K562 (cell line): ENCODE measurements at regions not wholly inside any gene's neighbourhood (a gene's known extent, or its start where the extent isn't known, plus 50 kb on each side); places are given as distances from the start of the nearest gene placed in this dataset.

ENCODE experiments used
- ATAC-seq: fragments of 200-7000 bp; cut with Tn5 transposase; 3 replicates; pipeline ENCODE4 v1.9.1; 2020; ENCODE audit warnings: moderate library complexity
- BruUV-seq: library from RNA; stranded (reverse); fragments of 400-500 nt; replicated peaks from 2 replicates; lab custom pipeline; 2021; lab: Mats Ljungman, UMichigan
- CTCF ChIA-PET: fragments of 300-600 bp; formaldehyde crosslinking; extraction: SDS; loops from one replicate; lab custom pipeline; 2021; ENCODE audit warnings: low intra/inter-chr PET ratio; lab: Yijun Ruan, JAX
- POLR2A ChIA-PET: fragments of 300-600, 350-650 bp; sonication (Branson Sonifier 250); formaldehyde crosslinking; extraction: SDS; loops from one replicate; lab custom pipeline; 2021; ENCODE audit warnings: antibody characterized with exemption, inconsistent platforms; lab: Yijun Ruan, JAX
- DNase-seq, 4 experiments: peaks; one replicate each; pipeline versions ENCODE4 v3.0.0 to v3.0.0-alpha.2; 2011 to 2018; ENCODE audit warnings: low spot score in 3 of 4, mixed read lengths in 3 of 4; ENCODE audit errors: extremely low read depth in 1 of 4
- FAIRE-seq: peaks from 2 replicates; lab custom pipeline; 2011; peaks lifted over from hg19 to GRCh38; lab: Jason Lieb, UNC
- H2AFZ ChIP-seq: 2 replicates; pipeline ENCODE4 v1.6.0; 2011; ENCODE audit warnings: low read depth, low read length, control low read depth, inconsistent platforms
- H3K27ac ChIP-seq: fragments of 200-600 bp; 3 replicates; pipeline ENCODE4 v1.8.0; 2011; ENCODE audit warnings: low read depth, mild to moderate bottlenecking, control low read depth, inconsistent platforms, low read length, moderate library complexity, mixed read lengths; ENCODE audit errors: extremely low read depth
- H3K27me3 ChIP-seq, 2 experiments: fragments of 300-600 bp in 1 of 2; 2 replicates in 1 of 2; 3 replicates in 1 of 2; pipeline versions ENCODE4 v1.6.0 to v1.8.0; 2011; ENCODE audit warnings: inconsistent platforms in 2 of 2, low read length in 2 of 2, mild to moderate bottlenecking in 1 of 2, mixed read lengths in 1 of 2, moderate library complexity in 1 of 2; ENCODE audit not compliant: control insufficient read depth in 2 of 2, insufficient read depth in 2 of 2
- H3K36me3 ChIP-seq: fragments of 300-600 bp; 3 replicates; pipeline ENCODE4 v1.8.0; 2011; ENCODE audit warnings: mild to moderate bottlenecking, low read length, inconsistent platforms; ENCODE audit not compliant: control insufficient read depth, insufficient read depth
- H3K4me1 ChIP-seq, 2 experiments: fragments of 200-600 bp in 1 of 2; replicated peaks in 1 of 2; 2 replicates in 1 of 2; 3 replicates in 1 of 2; pipeline versions ENCODE4 v1.5.1 to v1.8.0; 2011; ENCODE audit warnings: inconsistent platforms in 2 of 2, low read length in 2 of 2, mild to moderate bottlenecking in 1 of 2, mixed read lengths in 1 of 2, moderate library complexity in 1 of 2; ENCODE audit not compliant: control insufficient read depth in 2 of 2, insufficient read depth in 2 of 2
- H3K4me2 ChIP-seq: 2 replicates; pipeline ENCODE4 v1.6.1; 2011; ENCODE audit warnings: low read length, control low read depth, inconsistent platforms, mixed read lengths; ENCODE audit not compliant: insufficient read depth
- H3K4me3 ChIP-seq: fragments of 200-600 bp; sonication (generic), shearing (Covaris generic); 2 replicates; pipeline ENCODE4 v1.5.1; 2016; ENCODE audit warnings: control low read depth, inconsistent platforms
- H3K79me2 ChIP-seq: fragments of 200-600 bp; 3 replicates; pipeline ENCODE4 v1.8.0; 2011; ENCODE audit warnings: low read length, inconsistent platforms; ENCODE audit not compliant: control insufficient read depth, insufficient read depth
- H3K9ac ChIP-seq, 2 experiments: 2 replicates each; pipeline versions ENCODE4 v1.6.0 to v1.6.1; 2011; ENCODE audit warnings: low read depth in 2 of 2, low read length in 2 of 2, control low read depth in 1 of 2, inconsistent platforms in 1 of 2, mild to moderate bottlenecking in 1 of 2, mixed read lengths in 1 of 2; ENCODE audit not compliant: insufficient read depth in 1 of 2
- H3K9me1 ChIP-seq: one replicate; pipeline ENCODE4 v1.6.0; 2011; ENCODE audit warnings: inconsistent platforms, mild to moderate bottlenecking, low read length, moderate library complexity; ENCODE audit not compliant: control insufficient read depth, insufficient read depth
- H3K9me3 ChIP-seq: replicated peaks from 2 replicates; pipeline ENCODE4 v1.5.1; 2011; ENCODE audit warnings: low read depth, low read length, inconsistent platforms; ENCODE audit not compliant: control insufficient read depth, insufficient read depth
- H4K20me1 ChIP-seq: replicated peaks from 2 replicates; pipeline ENCODE4 v1.6.1; 2011; ENCODE audit warnings: low read length, inconsistent platforms, mixed read lengths; ENCODE audit not compliant: control insufficient read depth, insufficient read depth
- ADNP ChIP-seq: fragments of 200-800 bp; sonication (Bioruptor generic); IDR thresholded peaks from 2 replicates; pipeline ENCODE4 v1.6.1; 2016; ENCODE audit warnings: missing genetic modification characterization, missing compliant biosample characterization
- HBP1 ChIP-seq: fragments of 450-650 bp; formaldehyde crosslinking; IDR thresholded peaks from 2 replicates; pipeline ENCODE4 v1.4.0; 2022; ENCODE audit warnings: missing genetic modification characterization
- MYBL2 ChIP-seq, 2 experiments: fragments of 450-650 bp in 1 of 2; sonication (generic) in 1 of 2; formaldehyde crosslinking in 1 of 2; IDR thresholded peaks; 2 replicates each; pipeline versions ENCODE4 v1.6.1 to v1.8.1; 2017 to 2022; ENCODE audit warnings: borderline replicate concordance in 1 of 2, inconsistent platforms in 1 of 2, low read depth in 1 of 2, mild to moderate bottlenecking in 1 of 2, missing genetic modification reagents in 1 of 2, moderate library complexity in 1 of 2
- RFX7 ChIP-seq: fragments of 250-450 bp; sonication (Bioruptor Pico); IDR thresholded peaks from 2 replicates; pipeline ENCODE4 v1.5.1; 2021; ENCODE audit warnings: mild to moderate bottlenecking
- WGBS: fragments of 100-300 bp; shearing (Covaris generic); methylation state at CpG from one replicate; pipeline ENCODE4 v1.1.6; 2016; ENCODE audit warnings: low coverage, mixed read lengths; ENCODE audit not compliant: insufficient coverage; ENCODE audit errors: missing lambda C conversion rate; 5-methylcytosine and 5-hydroxymethylcytosine counted together
- in situ Hi-C: fragments of 300-500 bp; cut with MboI; formaldehyde crosslinking; loops from 4 replicates; pipeline ENCODE4 v1.15.0; 2018; ENCODE audit warnings: inconsistent platforms, mixed read lengths
- intact Hi-C: fragments of 100-400 bp; cut with micrococcal nuclease; formaldehyde crosslinking; loops from 2 replicates; pipeline ENCODE4 v1.14.2; 2022
- TF ChIP-seq, protein P1 (sequence below): fragments of 250-450 bp; sonication (Bioruptor Pico); IDR thresholded peaks from 2 replicates; pipeline ENCODE4 v1.8.0; 2021; ENCODE audit warnings: moderate library complexity, mild to moderate bottlenecking, inconsistent platforms

GRCh38 chr19:30862876-30863275 is 486.4 kb downstream of the TSHZ3 start:
- Histone ChIP-seq H3K9me3 (no peaks in the 10 kb centered on the region), H4K20me1 (no peaks in the 10 kb centered on the region)
- no peak for ATAC-seq
- CTCF ChIA-PET, result no interaction called here
- TF ChIP-seq RFX7 (CRISPR knock-in tag) (no peak), MYBL2 (IDR thresholded peaks at IDR 0.05; ENCODE audit: low read depth) (no peak), MYBL2 (CRISPR knock-in tag; IDR thresholded peaks at IDR 0.05; ENCODE audit: borderline replicate concordance) (no peak), HBP1 (CRISPR knock-in tag) (no peak), ADNP (no peak)
- TF ChIP-seq, protein P1, sequence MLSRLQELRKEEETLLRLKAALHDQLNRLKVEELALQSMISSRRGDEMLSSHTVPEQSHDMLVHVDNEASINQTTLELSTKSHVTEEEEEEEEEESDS (CRISPR knock-in tag), result no peak
- TF ChIP-seq, all 486 proteins: peak for 0
- H3K79me2 ChIP-seq, result no peaks in the 10 kb centered on the region
- in situ Hi-C loops (no loop called here), intact Hi-C loops (no loop called here)
- no peak overlapping the region for H3K4me3 ChIP-seq
- FAIRE-seq, result no peak
- POLR2A ChIA-PET, result interaction anchor here (0.6 kb wide), 1 partner anchor 1370 kb away, joined by 4 read pairs; no protein-coding TSS in a partner anchor
- H3K9ac ChIP-seq, result no peak overlapping the region
- no peaks in the 10 kb centered on the region for H3K4me1 ChIP-seq
- no peak for DNase-seq
- H2AFZ ChIP-seq, result no peak overlapping the region
- WGBS, result 5% methylated on average over 17 of the region's 19 CpGs
- H3K27me3 ChIP-seq, result peaks cover 5 to 17% of the 10 kb centered on the region in 2 experiments; a peak in 2 of 5 replicates
- no TSS peak for BruUV-seq
- no peak overlapping the region for H3K27ac ChIP-seq
- H3K4me2 ChIP-seq, result no peak overlapping the region
- H3K9me1 ChIP-seq, result no peaks in the 10 kb centered on the region
- no peaks in the 10 kb centered on the region for H3K36me3 ChIP-seq
